BJ (cell line): ENCODE measurements at regions not wholly inside any gene's neighbourhood (a gene's known extent, or its start where the extent isn't known, plus 50 kb on each side); places are given as distances from the start of the nearest gene placed in this dataset.

Experiments used
- CTCF ChIA-PET: fragments of 350-600 bp; formaldehyde crosslinking; extraction: SDS; loops from one replicate; lab custom pipeline; 2021; ENCODE audit warnings: antibody characterized with exemption, inconsistent platforms; lab: Yijun Ruan, JAX
- POLR2A ChIA-PET: fragments of 300-600 bp; sonication (Branson Sonifier 250); formaldehyde crosslinking; extraction: SDS; loops from one replicate; lab custom pipeline; 2021; ENCODE audit warnings: antibody characterized with exemption; lab: Charles Lee
- DNase-seq: peaks from one replicate; pipeline ENCODE4 v3.0.0-alpha.2; 2011; ENCODE audit warnings: low read depth
- H3K27me3 ChIP-seq: 2 replicates; pipeline ENCODE4 v1.6.0; 2011; ENCODE audit warnings: low read length; ENCODE audit not compliant: control insufficient read depth, insufficient read depth
- H3K36me3 ChIP-seq: 2 replicates; pipeline ENCODE4 v1.5.1; 2011; ENCODE audit warnings: low read length; ENCODE audit not compliant: control insufficient read depth, insufficient read depth
- H3K4me3 ChIP-seq: 2 replicates; pipeline ENCODE4 v1.5.1; 2011; ENCODE audit warnings: low read depth, mild to moderate bottlenecking, control low read depth, low read length
- CTCF ChIP-seq: IDR thresholded peaks from 2 replicates; pipeline ENCODE4 v1.5.1; 2011; ENCODE audit warnings: low read depth, mild to moderate bottlenecking, control low read depth, inconsistent platforms, low read length, moderate library complexity; ENCODE audit not compliant: insufficient read depth

GRCh38 chr2:156221703-156222102 is 110.8 kb downstream of the NR4A2 start:
- Histone ChIP-seq H3K4me3 (no peak overlapping the region), H3K27me3 (no peaks in the 10 kb centered on the region), H3K36me3 (no peaks in the 10 kb centered on the region)
- ChIA-PET CTCF (no interaction called here), POLR2A (no interaction called here)
- TF ChIP-seq CTCF, result no peak
- DNase-seq, result no peak

- ChIA-PET POLR2A (no interaction called here), CTCF (no interaction called here)
- no peaks in the 10 kb centered on the region for H3K27me3 ChIP-seq
- H3K4me3 ChIP-seq, result no peak overlapping the region
- no peaks in the 10 kb centered on the region for H3K36me3 ChIP-seq
- no peak for DNase-seq
- no peak for TF ChIP-seq CTCF
These were observed 112.9 kb downstream of the NR4A2 start for GRCh38 chr2:156219491-156220100.

GRCh38 chr2:156215656-156216055 is 116.9 kb downstream of the NR4A2 start:
- no peaks in the 10 kb centered on the region for H3K27me3 ChIP-seq
- H3K36me3 ChIP-seq, result no peaks in the 10 kb centered on the region
- POLR2A ChIA-PET, result no interaction called here
- TF ChIP-seq CTCF, result no peak
- H3K4me3 ChIP-seq, result no peak overlapping the region
- CTCF ChIA-PET, result no interaction called here
- no peak for DNase-seq

- ChIA-PET POLR2A (no interaction called here), CTCF (no interaction called here)
- no peak overlapping the region for H3K4me3 ChIP-seq
- DNase-seq, result no peak
- no peaks in the 10 kb centered on the region for H3K27me3 ChIP-seq
- TF ChIP-seq CTCF, result no peak
- H3K36me3 ChIP-seq, result no peaks in the 10 kb centered on the region
These were observed 121.2 kb downstream of the NR4A2 start for GRCh38 chr2:156211318-156211717.

- H3K4me3 ChIP-seq, result no peak overlapping the region
- TF ChIP-seq CTCF, result no peak
- no peak for DNase-seq
- H3K36me3 ChIP-seq, result no peaks in the 10 kb centered on the region
- no peaks in the 10 kb centered on the region for H3K27me3 ChIP-seq
- POLR2A ChIA-PET, result no interaction called here
- CTCF ChIA-PET, result no interaction called here
These were observed 126.2 kb downstream of the NR4A2 start for GRCh38 chr2:156206355-156206754.
